Osteocyte (in vitro differentiated cells): ENCODE measurements at regions not wholly inside any gene's neighbourhood (a gene's known extent, or its start where the extent isn't known, plus 50 kb on each side); places are given as distances from the start of the nearest gene placed in this dataset.

ENCODE experiments used
- DNase-seq: peaks from one replicate; pipeline ENCODE4 v3.0.0; 2021; ENCODE audit warnings: mixed read lengths; ENCODE audit not compliant: unreplicated experiment; ENCODE audit errors: extremely low spot score
- H3K27ac Mint-ChIP-seq: one replicate; pipeline ENCODE4 v1.8.0; 2021; ENCODE audit warnings: mild to moderate bottlenecking, mixed read lengths; ENCODE audit not compliant: unreplicated experiment
- H3K27me3 Mint-ChIP-seq: one replicate; pipeline ENCODE4 v1.8.0; 2021; ENCODE audit warnings: mixed read lengths; ENCODE audit not compliant: unreplicated experiment
- H3K36me3 Mint-ChIP-seq: one replicate; pipeline ENCODE4 v1.8.0; 2021; ENCODE audit warnings: mixed read lengths; ENCODE audit not compliant: unreplicated experiment
- H3K4me1 Mint-ChIP-seq: one replicate; pipeline ENCODE4 v1.8.0; 2021; ENCODE audit warnings: mixed read lengths; ENCODE audit not compliant: unreplicated experiment
- H3K4me3 Mint-ChIP-seq: one replicate; pipeline ENCODE4 v1.8.0; 2021; ENCODE audit warnings: mild to moderate bottlenecking, moderate library complexity, mixed read lengths; ENCODE audit not compliant: unreplicated experiment
- H3K9me3 Mint-ChIP-seq: one replicate; pipeline ENCODE4 v1.8.0; 2021; ENCODE audit warnings: mixed read lengths; ENCODE audit not compliant: unreplicated experiment
- TF ChIP-seq, protein P1 (sequence below): fragments of 200-600 bp; sonication (generic); IDR thresholded peaks from 2 replicates; pipeline ENCODE4 v1.5.0; 2021; ENCODE audit warnings: antibody characterized with exemption, mild to moderate bottlenecking, moderate library complexity

DNA sequence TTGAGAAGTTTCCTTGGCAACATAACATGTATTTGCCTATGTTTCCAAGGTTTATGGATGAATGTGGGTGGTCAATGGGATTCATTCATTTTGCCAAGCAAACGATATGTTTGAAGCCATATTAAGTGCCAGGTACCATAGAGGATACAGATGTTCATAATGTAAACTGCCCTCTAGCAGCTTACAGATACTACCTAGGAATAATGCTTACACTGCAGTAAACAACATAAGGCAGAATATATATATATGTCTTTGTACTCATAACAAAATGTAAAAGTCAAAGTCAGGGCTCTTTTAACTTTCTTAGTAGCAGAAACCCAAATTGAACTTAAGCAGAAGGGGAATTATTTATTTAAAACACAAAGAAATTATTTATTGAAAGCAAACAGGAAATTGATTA lies 171.6 kb upstream of the TNP1 start:
- H3K36me3 Mint-ChIP-seq, result no peaks in the 10 kb centered on the region

DNA sequence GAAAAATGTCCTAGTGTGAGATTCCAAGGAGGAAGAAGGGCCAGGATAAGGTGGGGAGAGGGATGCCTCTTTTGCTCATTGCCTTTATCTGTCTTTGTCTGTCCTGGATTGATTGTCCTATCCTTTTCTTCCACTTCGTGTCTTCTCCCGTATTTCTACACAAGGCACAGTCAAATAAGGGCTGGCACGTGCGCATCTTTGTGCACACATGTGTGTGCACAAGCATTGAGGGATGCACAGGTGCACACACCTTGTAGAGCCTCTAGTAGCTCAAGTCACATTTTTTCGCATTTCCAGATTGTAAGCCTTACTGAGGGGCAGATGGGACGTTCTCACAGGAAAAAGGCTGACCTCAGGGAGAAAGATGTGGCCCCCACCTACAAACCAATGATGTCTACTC lies 170.2 kb upstream of the TNP1 start:
- Mint-ChIP-seq H3K36me3 (no peaks in the 10 kb centered on the region), H3K4me3 (no peak overlapping the region), H3K27ac (no peak overlapping the region), H3K9me3 (no peaks in the 10 kb centered on the region), H3K27me3 (peaks cover 22% of the 10 kb centered on the region), H3K4me1 (peaks cover 7% of the 10 kb centered on the region)
- TF ChIP-seq, protein P1, sequence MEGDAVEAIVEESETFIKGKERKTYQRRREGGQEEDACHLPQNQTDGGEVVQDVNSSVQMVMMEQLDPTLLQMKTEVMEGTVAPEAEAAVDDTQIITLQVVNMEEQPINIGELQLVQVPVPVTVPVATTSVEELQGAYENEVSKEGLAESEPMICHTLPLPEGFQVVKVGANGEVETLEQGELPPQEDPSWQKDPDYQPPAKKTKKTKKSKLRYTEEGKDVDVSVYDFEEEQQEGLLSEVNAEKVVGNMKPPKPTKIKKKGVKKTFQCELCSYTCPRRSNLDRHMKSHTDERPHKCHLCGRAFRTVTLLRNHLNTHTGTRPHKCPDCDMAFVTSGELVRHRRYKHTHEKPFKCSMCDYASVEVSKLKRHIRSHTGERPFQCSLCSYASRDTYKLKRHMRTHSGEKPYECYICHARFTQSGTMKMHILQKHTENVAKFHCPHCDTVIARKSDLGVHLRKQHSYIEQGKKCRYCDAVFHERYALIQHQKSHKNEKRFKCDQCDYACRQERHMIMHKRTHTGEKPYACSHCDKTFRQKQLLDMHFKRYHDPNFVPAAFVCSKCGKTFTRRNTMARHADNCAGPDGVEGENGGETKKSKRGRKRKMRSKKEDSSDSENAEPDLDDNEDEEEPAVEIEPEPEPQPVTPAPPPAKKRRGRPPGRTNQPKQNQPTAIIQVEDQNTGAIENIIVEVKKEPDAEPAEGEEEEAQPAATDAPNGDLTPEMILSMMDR, result no peak
- DNase-seq, result no peak

More for the DNA sequence above, 171.6 kb upstream of the TNP1 start:
- DNase-seq, result no peak
- Mint-ChIP-seq H3K27ac (no peak overlapping the region), H3K9me3 (no peaks in the 10 kb centered on the region), H3K27me3 (peaks cover 19% of the 10 kb centered on the region), H3K4me1 (peaks cover 20% of the 10 kb centered on the region), H3K4me3 (no peak overlapping the region)
- TF ChIP-seq, protein P1, result no peak

DNA sequence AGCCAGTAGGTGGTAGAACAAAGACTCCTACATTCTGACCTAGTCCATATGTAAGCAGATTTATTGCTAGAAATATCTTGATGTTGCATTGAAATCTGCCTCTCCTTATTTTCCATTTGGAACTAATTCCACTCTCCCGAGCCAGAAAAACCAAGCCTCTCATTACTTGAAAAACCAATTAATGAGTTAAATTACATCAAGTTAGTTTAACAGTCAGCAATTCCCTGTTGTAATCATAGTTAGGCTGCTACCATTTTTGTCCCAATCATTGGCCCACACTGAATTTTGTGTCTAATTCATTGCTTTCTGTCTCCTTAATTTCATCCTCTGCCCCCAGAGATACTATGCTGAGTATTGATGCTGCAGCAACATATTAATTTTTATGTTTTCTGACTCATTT lies 168.3 kb upstream of the TNP1 start:
- Mint-ChIP-seq H3K36me3 (no peaks in the 10 kb centered on the region), H3K27me3 (peaks cover 22% of the 10 kb centered on the region), H3K9me3 (no peaks in the 10 kb centered on the region), H3K4me3 (no peak overlapping the region), H3K4me1 (peaks cover under 1% of the 10 kb centered on the region), H3K27ac (no peak overlapping the region)
- TF ChIP-seq, protein P1, result no peak
- no peak for DNase-seq

DNA sequence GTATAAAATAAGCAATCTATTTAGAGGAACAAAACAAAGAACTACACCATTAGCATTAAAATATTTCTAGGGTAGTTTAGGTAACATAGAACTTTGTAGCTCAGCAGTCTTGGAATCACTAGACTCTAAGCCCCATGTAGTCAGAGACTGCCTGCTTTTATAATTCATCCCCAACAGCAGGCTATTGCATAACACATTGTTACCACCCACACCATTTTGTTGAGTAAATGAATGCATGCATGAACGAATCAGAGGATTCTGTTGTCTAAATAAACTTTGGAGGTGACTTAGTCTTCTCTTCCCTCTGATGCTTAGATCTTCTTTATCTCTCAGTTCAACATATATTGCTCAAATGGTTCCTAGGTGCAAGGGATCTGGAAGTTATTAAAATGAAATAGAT lies 167.6 kb upstream of the TNP1 start:
- no peak overlapping the region for H3K4me3 Mint-ChIP-seq
- H3K36me3 Mint-ChIP-seq, result no peaks in the 10 kb centered on the region
- H3K4me1 Mint-ChIP-seq, result no peaks in the 10 kb centered on the region
- no peak for DNase-seq
- no peak overlapping the region for H3K27ac Mint-ChIP-seq
- no peaks in the 10 kb centered on the region for H3K9me3 Mint-ChIP-seq
- H3K27me3 Mint-ChIP-seq, result peaks cover 22% of the 10 kb centered on the region
- TF ChIP-seq, protein P1, result no peak

DNA sequence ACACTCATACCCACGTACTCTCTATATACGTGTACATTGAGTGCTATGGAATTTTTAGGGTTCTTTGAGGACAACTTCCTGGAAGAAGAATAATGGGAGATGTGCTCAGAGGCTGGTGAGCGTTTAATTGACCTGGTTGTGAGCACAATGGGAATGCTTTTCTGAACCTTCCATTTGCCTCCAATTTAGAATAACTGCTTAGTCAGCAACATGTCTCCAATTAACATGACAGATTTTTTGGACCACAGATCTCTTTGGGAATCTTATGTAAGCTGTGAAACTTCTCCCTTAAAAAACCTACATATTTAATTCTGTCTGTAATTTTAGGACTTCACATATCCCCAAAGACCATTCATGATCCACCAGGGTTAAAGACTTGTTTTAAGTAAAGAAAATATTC lies 166.7 kb upstream of the TNP1 start:
- H3K27ac Mint-ChIP-seq, result no peak overlapping the region
- no peaks in the 10 kb centered on the region for H3K9me3 Mint-ChIP-seq
- TF ChIP-seq, protein P1, result no peak
- no peak for DNase-seq
- no peak overlapping the region for H3K4me3 Mint-ChIP-seq
- H3K27me3 Mint-ChIP-seq, result peaks cover 15% of the 10 kb centered on the region
- H3K36me3 Mint-ChIP-seq, result no peaks in the 10 kb centered on the region
- H3K4me1 Mint-ChIP-seq, result no peaks in the 10 kb centered on the region
